Heart left ventricle (tissue), 16 donors: ENCODE measurements at regions not wholly inside any gene's neighbourhood (a gene's known extent, or its start where the extent isn't known, plus 50 kb on each side); places are given as distances from the start of the nearest gene placed in this dataset.

ENCODE experiments used
- ATAC-seq, 4 donors: fragments of 200-7000 bp; cut with Tn5 transposase; one replicate each; pipeline ENCODE4 v1.9.1; 2020 to 2022; ENCODE audit warnings: moderate library complexity in 4 of 4, mild to moderate bottlenecking in 3 of 4, moderate number of reproducible peaks in 1 of 4
- DNase-seq, 5 donors: peaks; one replicate each; pipeline ENCODE4 v3.0.0-alpha.2; 2020
- H3K27ac ChIP-seq, 12 donors: fragments of 200-600 bp; sonication (generic) in 4 of 12; one replicate each; pipeline versions ENCODE4 v1.5.0 to v1.8.0; 2016 to 2022; ENCODE audit warnings: mild to moderate bottlenecking in 2 of 12
- H3K27me3 ChIP-seq, 9 donors: fragments of 200-600 bp; sonication (generic) in 2 of 9; one replicate each; pipeline versions ENCODE4 v1.5.1 to v1.8.0; 2016 to 2022; ENCODE audit warnings: mild to moderate bottlenecking in 3 of 9
- H3K36me3 ChIP-seq, 9 donors: fragments of 200-600 bp; sonication (generic) in 2 of 9; one replicate each; pipeline versions ENCODE4 v1.5.0 to v1.8.0; 2018 to 2022; ENCODE audit warnings: mild to moderate bottlenecking in 2 of 9
- H3K4me1 ChIP-seq, 12 donors: fragments of 200-600 bp; sonication (generic) in 4 of 12; one replicate each; pipeline versions ENCODE4 v1.5.0 to v1.8.0; 2016 to 2022; ENCODE audit warnings: mild to moderate bottlenecking in 3 of 12
- H3K4me3 ChIP-seq, 12 donors: fragments of 200-600 bp; sonication (generic) in 4 of 12; one replicate each; pipeline versions ENCODE4 v1.5.0 to v1.8.0; 2017 to 2022; ENCODE audit warnings: mild to moderate bottlenecking in 9 of 12, moderate library complexity in 4 of 12
- H3K9me3 ChIP-seq, 12 donors: fragments of 200-600 bp; sonication (generic) in 4 of 12; one replicate each; pipeline versions ENCODE4 v1.5.0 to v1.8.0; 2016 to 2022; ENCODE audit warnings: mild to moderate bottlenecking in 1 of 12
- CTCF ChIP-seq, 12 donors: fragments of 200-600 bp; sonication (generic) in 4 of 12; IDR thresholded peaks; one replicate each; pipeline versions ENCODE4 v1.5.0 to v1.8.0; 2018 to 2022; ENCODE audit warnings: antibody characterized with exemption in 12 of 12, mild to moderate bottlenecking in 5 of 12
- POLR2A ChIP-seq, 2 donors: fragments of 450-650 bp; IDR thresholded peaks; one replicate each; pipeline ENCODE4 v1.6.1; 2017; ENCODE audit warnings: antibody characterized with exemption in 2 of 2, mild to moderate bottlenecking in 2 of 2, moderate library complexity in 2 of 2
- WGBS, 4 donors: extraction: QIAGEN DNeasy Blood & Tissue Kit in 2 of 4; methylation state at CpG; one replicate each; pipeline versions ENCODE4 v1.1.5 to v1.1.7; 2013 to 2018; 5-methylcytosine and 5-hydroxymethylcytosine counted together
- intact Hi-C, 10 donors: fragments of 100-400 bp; cut with DNase I; formaldehyde crosslinking; loops; one replicate each; pipeline versions ENCODE4 v1.11.1 to v1.14.2; 2022
- donor health status: ischemic (EF 13 %, LVEDD 7.1; RV severe dilation, severe dysfunction).
- donor health status: healthy with polysubstance abuse.
- donor health status: DM: no; HTN: yes; CAD: no.
- donor health status: DM: no; HTN: no; CAD: no.
- donor health status: ischemic (EF 25% LVEDD 6.9; RV normal size, moderate dysfunction).
- donor health status: ischemic (EF 25% LVEDD 5.7; RV mildly dilated, moderate dysfunction).
- donor health status: healthy.
- donor health status: DM: yes; HTN: yes; CAD: no.
- donor health status: ischemic (EF 35%, LVEDD 5.7; RV mildly dilated, moderate dysfunction).
- donor health status: nonischemic (EF 11% LVEDD 7.7; RV severe dilation, severe dysfunction).
- donor health status: DM: yes; HTN: yes; CAD: no.
- donor health status: PGD.
- donor health status: ischemic (EF 29% LVEDD 5.4; RV normal size, mild dysfunction).
- donor health status: nonischemic (EF 23%, LVEDD 6.1; RV moderate dilation, normal function).

GRCh38 chr9:23581931-23582330, 244.1 kb downstream of the ELAVL2 start:
- WGBS, 4 donors, result 84 to 90% (median 87%) methylated on average over 3 of the region's 3 CpGs
- ATAC-seq (no peak), DNase-seq (no peak)
- H3K27me3 ChIP-seq, result no peaks in the 10 kb centered on the region
- TF ChIP-seq CTCF (IDR thresholded peaks at IDR 0.05) (no peak), POLR2A (IDR thresholded peaks at IDR 0.05) (no peak)
- intact Hi-C loops, result no loop called here
- no peaks in the 10 kb centered on the region for H3K9me3 ChIP-seq
- peaks cover 0 to 8% (median 5%) of the 10 kb centered on the region in 12 donors for H3K4me1 ChIP-seq
- no peak overlapping the region for H3K4me3 ChIP-seq
- no peaks in the 10 kb centered on the region for H3K36me3 ChIP-seq
- no peak overlapping the region for H3K27ac ChIP-seq

DNA sequence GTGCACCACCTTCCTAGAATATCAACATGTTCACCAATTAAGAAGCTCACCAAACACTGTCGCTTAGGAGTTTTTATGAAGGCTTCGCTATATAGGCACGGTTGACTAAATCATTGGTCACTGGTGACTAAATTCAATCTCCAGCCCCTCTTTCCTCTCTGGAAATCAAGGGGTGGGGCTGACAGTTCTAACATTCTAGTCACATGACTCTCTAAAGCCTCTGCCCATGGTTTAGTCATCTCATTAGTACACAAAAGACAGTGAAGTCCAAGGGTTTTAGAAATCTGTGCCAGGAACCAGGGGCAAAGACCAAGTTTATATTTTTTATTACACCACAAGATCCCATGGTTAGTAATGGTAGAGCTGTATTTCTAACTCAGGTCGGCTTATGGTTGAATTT, 243.2 kb downstream of the ELAVL2 start:
- no peaks in the 10 kb centered on the region for H3K9me3 ChIP-seq
- intact Hi-C loops, result no loop called here
- no peak overlapping the region for H3K27ac ChIP-seq
- no peak for TF ChIP-seq POLR2A (IDR thresholded peaks at IDR 0.05)
- TF ChIP-seq CTCF (IDR thresholded peaks at IDR 0.05), result no peak
- H3K4me3 ChIP-seq, result no peak overlapping the region
- ATAC-seq (no peak), DNase-seq (no peak)
- 95 to 98% (median 96%) methylated on average over 4 of the region's 4 CpGs for WGBS, 4 donors
- peaks cover 0 to 17% (median 12%) of the 10 kb centered on the region in 12 donors for H3K4me1 ChIP-seq
- no peaks in the 10 kb centered on the region for H3K36me3 ChIP-seq
- no peaks in the 10 kb centered on the region for H3K27me3 ChIP-seq

DNA sequence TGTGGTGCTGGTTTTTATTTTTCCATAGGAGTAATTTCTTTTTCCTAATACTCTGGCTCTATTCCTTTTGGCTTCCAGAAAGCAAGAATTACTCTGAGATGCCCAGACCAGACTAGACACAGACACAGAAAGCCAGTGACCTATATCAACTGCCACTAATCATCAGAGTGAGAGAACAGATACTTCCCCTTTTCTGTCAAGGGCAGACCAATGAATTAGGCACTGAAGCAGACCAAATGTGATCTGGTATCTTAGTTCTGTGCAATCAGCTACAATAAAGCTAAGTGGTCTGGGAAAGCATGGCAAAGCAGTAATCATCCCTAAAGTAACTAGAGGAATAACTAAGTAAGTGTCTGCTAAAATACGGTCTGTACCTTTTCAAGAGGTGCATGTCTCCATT, 239.1 kb downstream of the ELAVL2 start:
- no peak for TF ChIP-seq CTCF (IDR thresholded peaks at IDR 0.05)
- TF ChIP-seq POLR2A (IDR thresholded peaks at IDR 0.05), result no peak
- peak in 3 of 4 donors; percentile 9 to 24 (median 19) for ATAC-seq
- 42 to 67% (median 63%) methylated on average over 1 of the region's 1 CpG for WGBS, 4 donors
- intact Hi-C loops, result no loop called here
- H3K4me3 ChIP-seq, result no peak overlapping the region
- H3K4me1 ChIP-seq, result peaks cover 4 to 46% (median 33%) of the 10 kb centered on the region in 12 donors
- no peak for DNase-seq
- no peaks in the 10 kb centered on the region for H3K27me3 ChIP-seq
- peaks cover 0 to 7% (median 0%) of the 10 kb centered on the region in 12 donors for H3K9me3 ChIP-seq
- no peaks in the 10 kb centered on the region for H3K36me3 ChIP-seq
- H3K27ac ChIP-seq, result peak overlapping the region in 11 of 12 donors; percentile 8 to 77 (median 58)

- intact Hi-C loops, result no loop called here
- DNase-seq (peak; percentile 82 to 94 (median 89)), ATAC-seq (peak; percentile 94 to 97 (median 96))
- Histone ChIP-seq H3K4me1 (peaks cover 5 to 47% (median 33%) of the 10 kb centered on the region in 12 donors), H3K4me3 (no peak overlapping the region), H3K27me3 (no peaks in the 10 kb centered on the region), H3K27ac (peak overlapping the region in 11 of 12 donors; percentile 8 to 77 (median 62)), H3K9me3 (peaks cover 0 to 7% (median 0%) of the 10 kb centered on the region in 12 donors), H3K36me3 (no peaks in the 10 kb centered on the region)
- WGBS, 4 donors, result 10 to 20% (median 18%) methylated on average over 3 of the region's 3 CpGs
- TF ChIP-seq POLR2A (IDR thresholded peaks at IDR 0.05) (no peak), CTCF (IDR thresholded peaks at IDR 0.05) (peak in 3 of 12 donors; percentile 26 to 46 (median 45))
Measured at GRCh38 chr9:23587433-23587832, 238.6 kb downstream of the ELAVL2 start.
